C4-2B (cell line): ENCODE measurements at regions not wholly inside any gene's neighbourhood (a gene's known extent, or its start where the extent isn't known, plus 50 kb on each side); places are given as distances from the start of the nearest gene placed in this dataset.

Source experiments
- H3K27ac ChIP-seq: fragments of 450-650 bp; 2 replicates; pipeline ENCODE4 v1.5.1; 2017
- CTCF ChIP-seq: fragments of 450-650 bp; conservative IDR thresholded peaks from 2 replicates; pipeline ENCODE4 v1.5.1; 2017; ENCODE audit warnings: mild to moderate bottlenecking
- ZFX ChIP-seq: fragments of 450-650 bp; IDR thresholded peaks from 2 replicates; pipeline ENCODE4 v1.6.1; 2017

GRCh38 chr5:136638084-136638483 lies 272.7 kb upstream of the TRPC7 start:
- no peak overlapping the region for H3K27ac ChIP-seq
- no peak for TF ChIP-seq ZFX
- TF ChIP-seq CTCF, result no peak

DNA sequence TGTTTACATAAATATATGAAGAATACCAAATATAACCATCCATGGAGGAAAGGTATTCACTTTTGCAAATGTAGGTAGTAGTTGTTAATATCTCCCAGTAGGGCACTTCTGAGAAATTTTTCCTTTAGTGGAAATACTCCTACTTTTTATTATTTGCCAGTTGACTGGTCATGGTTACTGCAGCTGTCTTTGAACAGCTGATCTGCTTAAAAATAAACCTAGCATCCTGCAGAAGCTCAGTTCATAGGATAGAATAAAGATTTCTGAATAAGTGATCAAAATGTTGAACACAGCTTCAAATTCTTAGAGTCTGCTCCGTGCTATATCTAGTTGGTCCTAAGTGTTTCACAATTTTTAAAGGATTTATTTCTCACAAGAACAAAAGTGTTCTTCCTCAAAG lies 270.7 kb upstream of the TRPC7 start:
- no peak overlapping the region for H3K27ac ChIP-seq
- TF ChIP-seq CTCF (no peak), ZFX (no peak)

DNA sequence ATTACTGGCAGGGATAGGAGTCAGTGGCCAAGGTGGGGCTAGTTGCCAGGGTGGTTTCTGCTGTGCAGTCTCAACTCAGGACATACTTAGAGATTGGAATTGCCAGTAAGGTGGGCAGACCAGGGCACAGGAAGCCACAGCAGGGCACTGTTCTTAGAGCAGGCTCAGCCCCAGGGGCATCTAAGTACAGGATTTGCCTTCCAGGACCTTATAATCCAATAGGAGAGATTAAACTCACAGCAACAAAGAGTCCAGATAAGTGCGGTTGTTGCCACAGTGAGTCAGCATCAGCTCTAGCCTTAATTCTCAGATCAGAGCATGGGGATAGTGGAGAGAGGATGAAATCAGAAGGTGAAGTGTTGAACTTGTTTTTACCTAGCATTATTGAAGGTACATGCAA lies 265.8 kb upstream of the TRPC7 start:
- no peak for TF ChIP-seq ZFX
- no peak for TF ChIP-seq CTCF
- no peak overlapping the region for H3K27ac ChIP-seq

DNA sequence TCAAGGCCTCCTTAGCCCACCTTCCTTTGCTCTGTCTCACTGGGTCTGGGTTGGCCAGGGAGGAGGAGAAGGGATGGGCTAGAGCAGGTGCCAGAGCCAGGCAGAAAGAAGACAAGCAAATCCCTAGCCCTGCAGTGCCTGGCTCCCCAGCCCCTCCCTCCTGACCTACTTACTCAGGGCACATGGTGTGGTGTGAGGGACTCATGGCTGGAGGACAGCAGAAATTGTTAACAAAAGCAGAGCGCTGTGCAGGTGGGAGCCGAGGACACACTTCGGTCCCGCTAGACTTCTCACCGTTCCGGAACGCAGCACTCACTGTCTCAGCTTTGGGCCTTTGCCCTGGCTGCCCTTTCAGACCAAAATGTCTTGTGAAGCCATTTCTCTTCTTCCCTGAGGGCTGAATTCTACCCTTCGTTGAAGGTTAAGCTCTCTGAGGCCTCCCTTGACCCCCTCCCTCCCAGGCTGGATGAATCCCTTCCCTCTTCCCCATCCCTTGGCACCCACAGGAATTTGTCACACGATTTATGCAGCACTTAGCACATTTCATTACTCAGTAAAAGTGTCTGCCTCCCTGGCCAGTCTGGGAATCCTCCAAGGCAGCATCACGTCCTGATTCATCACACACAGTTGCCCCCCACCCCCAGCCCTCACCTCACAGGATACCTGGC lies 263.9 kb upstream of the TRPC7 start:
- H3K27ac ChIP-seq, result no peak overlapping the region
- no peak for TF ChIP-seq ZFX
- no peak for TF ChIP-seq CTCF

DNA sequence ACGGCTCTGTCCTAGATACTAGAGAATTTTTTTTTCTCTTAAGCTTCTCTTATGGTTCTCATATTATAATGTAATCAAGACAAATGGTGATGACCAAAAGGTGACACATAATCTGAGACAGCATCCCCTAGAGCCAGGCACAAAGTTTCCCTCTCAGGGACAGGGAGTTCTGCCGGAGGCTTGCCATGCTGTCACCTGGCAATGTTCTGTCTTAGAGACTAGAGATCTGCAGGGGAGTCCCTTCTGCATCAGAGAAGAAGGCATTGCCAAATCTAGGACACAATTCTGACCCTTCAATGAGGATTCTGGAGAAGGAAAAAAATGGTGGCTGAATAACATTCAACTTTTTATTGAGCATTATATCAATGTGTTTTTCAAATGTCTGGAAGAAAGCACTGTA lies 261.2 kb upstream of the TRPC7 start:
- TF ChIP-seq ZFX (no peak), CTCF (no peak)

DNA sequence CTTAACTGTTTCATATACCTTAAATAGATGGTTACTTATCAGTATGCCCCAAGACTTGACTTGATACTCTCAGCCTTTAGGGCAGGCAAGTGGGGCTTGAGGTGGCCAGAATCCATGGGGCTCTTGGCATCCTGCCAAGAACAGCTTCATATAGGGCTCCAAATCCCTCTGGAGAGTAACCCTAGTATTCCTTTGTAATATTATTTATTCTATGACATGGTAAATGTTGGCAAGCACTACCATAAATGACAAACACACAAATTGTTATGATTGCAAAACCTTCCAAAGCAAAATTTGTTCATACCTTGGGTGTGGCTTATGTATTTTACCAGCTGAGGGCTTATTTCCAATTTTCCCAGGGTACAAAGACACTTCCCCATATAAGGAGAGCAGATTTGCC lies 257.4 kb upstream of the TRPC7 start:
- no peak overlapping the region for H3K27ac ChIP-seq
- TF ChIP-seq CTCF, result no peak

More for the DNA sequence above, 261.2 kb upstream of the TRPC7 start:
- no peak overlapping the region for H3K27ac ChIP-seq

DNA sequence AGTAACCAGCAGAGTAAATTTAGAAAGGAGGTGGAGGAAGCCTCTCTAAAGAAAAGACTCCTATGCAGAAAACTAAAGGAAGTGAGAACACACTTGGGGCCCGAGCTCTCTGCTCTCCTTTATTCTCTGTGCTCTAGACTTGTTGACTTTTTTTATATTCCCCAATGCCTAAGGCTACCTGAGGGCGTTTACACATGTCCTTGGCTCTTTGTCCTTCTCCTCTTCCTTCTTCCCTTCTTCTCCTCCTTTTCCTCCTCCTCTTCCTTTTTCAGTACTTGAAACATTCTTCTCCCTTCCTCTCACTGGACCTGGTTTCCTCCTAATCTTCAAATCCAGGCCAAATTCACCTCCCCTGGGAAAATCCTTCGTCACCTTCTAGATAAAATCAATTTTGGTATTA lies 256.4 kb upstream of the TRPC7 start:
- TF ChIP-seq CTCF (no peak), ZFX (no peak)
- no peak overlapping the region for H3K27ac ChIP-seq
